ENCODE measurements at regions not wholly inside any gene's neighbourhood (a gene's known extent, or its start where the extent isn't known, plus 50 kb on each side); places are given as distances from the start of the nearest gene placed in this dataset.
A peak's percentile ranks its signal among the peaks of the same experiment; 100 is the strongest.

DNA sequence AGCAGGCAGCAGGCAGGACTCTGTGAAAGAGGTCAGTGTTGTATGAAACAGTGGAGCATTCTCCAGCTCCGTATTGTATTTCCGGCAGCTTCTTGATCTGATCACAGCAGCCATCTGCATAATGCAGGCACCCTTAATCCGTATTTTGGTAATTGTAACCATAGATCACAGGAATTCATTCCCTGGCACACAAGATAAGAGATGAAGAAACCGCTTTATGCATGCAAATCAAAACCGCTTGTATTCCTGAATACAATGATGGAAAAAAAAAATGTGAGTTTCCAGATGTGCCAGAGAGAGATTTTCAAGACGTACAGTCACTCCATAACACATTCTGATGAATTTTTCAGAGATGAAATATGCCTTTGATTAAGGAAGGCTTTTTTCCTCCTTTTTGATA is 221.3 kb downstream of the ACKR3 start:
- H3K27ac ChIP-seq (ENCODE audit: low read depth, low read length), result no peak overlapping the region
- H3K4me3 ChIP-seq (ENCODE audit: low read depth, low read length), result no peak overlapping the region
- no peak overlapping the region for H3K9ac ChIP-seq (ENCODE audit: low read length)
- peaks cover 10% of the 10 kb centered on the region for H3K79me1 ChIP-seq (ENCODE audit: low read length)
- no peak overlapping the region for H4K8ac ChIP-seq (ENCODE audit: low read depth, low read length)
- H4K12ac ChIP-seq (ENCODE audit: low read depth, low read length), result no peak overlapping the region
- H2BK5ac ChIP-seq (ENCODE audit: low read depth, low read length, poor library complexity), result no peak overlapping the region
- H2AK5ac ChIP-seq (ENCODE audit: low read length), result no peak overlapping the region
- no peak overlapping the region for H3K23ac ChIP-seq (ENCODE audit: low read length)
- peaks cover 2% of the 10 kb centered on the region for H3K9me3 ChIP-seq (ENCODE audit: insufficient read depth, low read depth, low read length)
- no peak overlapping the region for H3K4me2 ChIP-seq (ENCODE audit: low read length)
- H2AFZ ChIP-seq (ENCODE audit: insufficient read depth, low read length, poor library complexity), result no peak overlapping the region
- no peak for DNase-seq
- no peak overlapping the region for H2BK12ac ChIP-seq (ENCODE audit: low read length)
- H2BK120ac ChIP-seq (ENCODE audit: insufficient read depth, low read length, poor library complexity), result no peak overlapping the region
- WGBS (ENCODE audit: extremely low coverage, insufficient coverage, insufficient read length), result no CpG with 5 or more reads among the region's 6 CpGs
- H3K14ac ChIP-seq (ENCODE audit: low read length), result no peak overlapping the region
- peaks cover 0 to 2% of the 10 kb centered on the region in 2 experiments for H3K36me3 ChIP-seq (ENCODE audit: control insufficient read depth in 1 of 2, insufficient read depth in 2 of 2, low read length in 2 of 2)
- H3K18ac ChIP-seq (ENCODE audit: low read length), result no peak overlapping the region
- no peak overlapping the region for H3K4ac ChIP-seq (ENCODE audit: low read depth, low read length)
- H3K4me1 ChIP-seq (ENCODE audit: control insufficient read depth in 1 of 2, insufficient read depth in 2 of 2, low read length in 2 of 2), result peaks cover 3 to 4% of the 10 kb centered on the region in 2 experiments
- H3K27me3 ChIP-seq (ENCODE audit: insufficient read depth, low read length), result no peaks in the 10 kb centered on the region
- H3K79me2 ChIP-seq (ENCODE audit: control insufficient read depth, insufficient read depth, low read length, poor library complexity), result no peaks in the 10 kb centered on the region
- peak overlapping the region; percentile 17 for H4K91ac ChIP-seq (ENCODE audit: low read depth, low read length)

DNA sequence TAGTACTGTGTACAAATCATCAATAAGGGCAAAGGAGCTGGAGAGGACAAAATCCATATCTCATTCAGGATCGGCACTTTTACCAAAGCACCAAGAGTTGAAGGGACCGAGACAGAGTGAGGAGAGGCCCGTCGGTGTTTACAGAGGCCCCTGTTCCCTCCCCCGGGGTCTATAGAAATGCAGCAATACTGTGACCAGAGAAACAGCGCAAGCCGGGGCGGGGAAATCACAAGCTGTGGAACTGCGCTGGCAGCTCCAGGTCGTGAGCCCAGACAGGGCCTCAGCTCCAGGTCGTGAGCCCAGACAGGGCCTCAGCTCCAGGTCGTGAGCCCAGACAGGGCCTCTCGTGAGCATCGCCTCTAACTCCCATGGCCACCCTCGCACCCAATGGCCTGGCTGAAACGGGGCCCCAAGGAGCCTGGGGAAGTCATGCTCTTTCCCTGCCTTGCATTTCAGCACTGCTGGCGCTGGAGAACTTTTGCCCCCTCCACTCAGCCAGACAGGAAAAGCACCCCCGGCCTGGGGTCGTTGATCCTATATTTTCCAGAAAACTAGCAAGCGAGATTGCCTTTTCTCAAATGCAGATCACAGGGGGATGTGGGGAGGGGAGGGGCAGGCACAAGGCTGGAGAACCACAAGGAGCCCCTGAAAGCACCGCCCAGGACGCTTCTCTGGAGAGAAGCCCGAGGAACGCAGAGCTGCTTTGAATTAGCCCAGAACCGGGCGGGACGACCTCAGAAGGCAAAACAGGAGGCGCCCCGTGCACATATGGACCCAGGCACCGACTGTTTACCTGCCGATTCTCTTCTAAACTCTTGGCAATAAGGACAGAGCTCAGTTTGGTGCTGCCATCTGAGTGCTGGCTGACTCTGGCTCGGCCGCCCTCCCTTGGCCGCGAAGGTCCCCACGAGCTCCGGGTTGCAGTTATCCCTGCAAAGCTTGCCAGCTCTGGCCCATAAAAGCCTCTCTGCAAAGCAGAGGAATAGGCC is 223.7 kb downstream of the ACKR3 start:
- Histone ChIP-seq H4K12ac (ENCODE audit: low read depth, low read length) (no peak overlapping the region), H2AK5ac (ENCODE audit: low read length) (peak overlapping the region; percentile 49), H3K14ac (ENCODE audit: low read length) (peak overlapping the region; percentile 69), H3K23ac (ENCODE audit: low read length) (no peak overlapping the region), H4K8ac (ENCODE audit: low read depth, low read length) (peak overlapping the region; percentile 23), H2BK12ac (ENCODE audit: low read length) (peak overlapping the region; percentile 65), H3K79me1 (ENCODE audit: low read length) (peaks cover 4% of the 10 kb centered on the region), H2BK5ac (ENCODE audit: low read depth, low read length, poor library complexity) (no peak overlapping the region), H2AFZ (ENCODE audit: insufficient read depth, low read length, poor library complexity) (no peak overlapping the region), H3K27me3 (ENCODE audit: insufficient read depth, low read length) (no peaks in the 10 kb centered on the region), H3K27ac (ENCODE audit: low read depth, low read length) (no peak overlapping the region), H3K18ac (ENCODE audit: low read length) (peak overlapping the region; percentile 36), H2BK120ac (ENCODE audit: insufficient read depth, low read length, poor library complexity) (peak overlapping the region; percentile 43), H3K9ac (ENCODE audit: low read length) (no peak overlapping the region), H4K91ac (ENCODE audit: low read depth, low read length) (no peak overlapping the region), H3K79me2 (ENCODE audit: control insufficient read depth, insufficient read depth, low read length, poor library complexity) (no peaks in the 10 kb centered on the region), H3K4ac (ENCODE audit: low read depth, low read length) (peak overlapping the region; percentile 50), H3K4me2 (ENCODE audit: low read length) (no peak overlapping the region), H3K36me3 (ENCODE audit: control insufficient read depth in 1 of 2, insufficient read depth in 2 of 2, low read length in 2 of 2) (peaks cover 0 to 2% of the 10 kb centered on the region in 2 experiments), H3K4me3 (ENCODE audit: low read depth, low read length) (no peak overlapping the region), H3K4me1 (ENCODE audit: control insufficient read depth in 1 of 2, insufficient read depth in 2 of 2, low read length in 2 of 2) (peaks cover 2 to 3% of the 10 kb centered on the region in 2 experiments), H3K9me3 (ENCODE audit: insufficient read depth, low read depth, low read length) (no peaks in the 10 kb centered on the region)
- DNase-seq, result no peak
- no CpG with 5 or more reads among the region's 37 CpGs for WGBS (ENCODE audit: extremely low coverage, insufficient coverage, insufficient read length)

DNA sequence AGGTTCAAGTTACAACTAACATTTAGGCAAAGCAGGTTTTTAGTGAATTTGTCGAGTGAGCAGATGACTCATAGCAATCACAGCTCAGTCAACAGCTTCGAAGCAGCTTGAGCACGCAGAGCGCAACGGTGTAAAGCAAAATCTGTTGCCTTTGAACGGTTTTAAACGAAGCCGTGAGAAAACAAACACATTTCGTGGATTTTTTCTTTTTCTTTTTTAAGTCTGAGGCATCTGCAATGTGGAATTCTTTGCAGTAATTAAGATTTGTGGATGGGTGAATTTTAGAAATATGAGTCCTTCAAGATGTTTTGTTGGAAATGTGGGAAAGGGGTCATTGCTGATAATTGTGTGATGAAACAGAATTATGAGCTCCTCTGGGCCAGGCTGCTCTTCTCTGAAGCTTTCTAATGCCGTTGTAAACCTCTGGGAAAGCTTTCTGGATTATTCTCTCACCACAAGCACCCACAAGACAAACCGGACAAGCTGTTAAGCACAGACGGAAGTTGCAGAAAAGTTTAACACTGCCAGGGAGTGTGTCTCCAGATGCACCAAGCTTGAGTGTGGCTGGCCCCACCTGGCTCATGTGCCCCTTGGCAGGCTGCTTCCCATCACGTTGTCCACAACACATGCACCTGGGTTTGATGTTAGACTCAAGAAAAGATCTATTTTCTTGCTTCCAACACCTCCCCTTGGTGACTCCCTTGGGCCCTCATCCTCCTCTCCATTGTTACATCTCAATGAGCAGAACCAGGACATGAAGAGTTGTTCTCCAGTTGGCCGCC is 224.7 kb downstream of the ACKR3 start:
- peaks cover 2 to 3% of the 10 kb centered on the region in 2 experiments for H3K4me1 ChIP-seq (ENCODE audit: control insufficient read depth in 1 of 2, insufficient read depth in 2 of 2, low read length in 2 of 2)
- DNase-seq, result peak in 1 of 2 donors; percentile 67
- no peak overlapping the region for H3K4me3 ChIP-seq (ENCODE audit: low read depth, low read length)
- no peak overlapping the region for H3K27ac ChIP-seq (ENCODE audit: low read depth, low read length)
- peak overlapping the region; percentile 18 for H3K9ac ChIP-seq (ENCODE audit: low read length)
- H3K27me3 ChIP-seq (ENCODE audit: insufficient read depth, low read length), result no peaks in the 10 kb centered on the region
- H3K9me3 ChIP-seq (ENCODE audit: insufficient read depth, low read depth, low read length), result no peaks in the 10 kb centered on the region
- H3K36me3 ChIP-seq (ENCODE audit: control insufficient read depth in 1 of 2, insufficient read depth in 2 of 2, low read length in 2 of 2), result peaks cover 0 to 2% of the 10 kb centered on the region in 2 experiments
- H4K12ac ChIP-seq (ENCODE audit: low read depth, low read length), result no peak overlapping the region
- H3K18ac ChIP-seq (ENCODE audit: low read length), result no peak overlapping the region
- no peak overlapping the region for H2AK5ac ChIP-seq (ENCODE audit: low read length)
- H4K8ac ChIP-seq (ENCODE audit: low read depth, low read length), result no peak overlapping the region
- H3K4ac ChIP-seq (ENCODE audit: low read depth, low read length), result no peak overlapping the region
- no peak overlapping the region for H2BK12ac ChIP-seq (ENCODE audit: low read length)
- H3K79me1 ChIP-seq (ENCODE audit: low read length), result peaks cover 4% of the 10 kb centered on the region
- no peak overlapping the region for H2BK5ac ChIP-seq (ENCODE audit: low read depth, low read length, poor library complexity)
- no peak overlapping the region for H3K4me2 ChIP-seq (ENCODE audit: low read length)
- no peak overlapping the region for H2AFZ ChIP-seq (ENCODE audit: insufficient read depth, low read length, poor library complexity)
- no CpG with 5 or more reads among the region's 14 CpGs for WGBS (ENCODE audit: extremely low coverage, insufficient coverage, insufficient read length)
- H2BK120ac ChIP-seq (ENCODE audit: insufficient read depth, low read length, poor library complexity), result no peak overlapping the region
- H3K14ac ChIP-seq (ENCODE audit: low read length), result no peak overlapping the region
- no peaks in the 10 kb centered on the region for H3K79me2 ChIP-seq (ENCODE audit: control insufficient read depth, insufficient read depth, low read length, poor library complexity)
- no peak overlapping the region for H3K23ac ChIP-seq (ENCODE audit: low read length)
- H4K91ac ChIP-seq (ENCODE audit: low read depth, low read length), result no peak overlapping the region

DNA sequence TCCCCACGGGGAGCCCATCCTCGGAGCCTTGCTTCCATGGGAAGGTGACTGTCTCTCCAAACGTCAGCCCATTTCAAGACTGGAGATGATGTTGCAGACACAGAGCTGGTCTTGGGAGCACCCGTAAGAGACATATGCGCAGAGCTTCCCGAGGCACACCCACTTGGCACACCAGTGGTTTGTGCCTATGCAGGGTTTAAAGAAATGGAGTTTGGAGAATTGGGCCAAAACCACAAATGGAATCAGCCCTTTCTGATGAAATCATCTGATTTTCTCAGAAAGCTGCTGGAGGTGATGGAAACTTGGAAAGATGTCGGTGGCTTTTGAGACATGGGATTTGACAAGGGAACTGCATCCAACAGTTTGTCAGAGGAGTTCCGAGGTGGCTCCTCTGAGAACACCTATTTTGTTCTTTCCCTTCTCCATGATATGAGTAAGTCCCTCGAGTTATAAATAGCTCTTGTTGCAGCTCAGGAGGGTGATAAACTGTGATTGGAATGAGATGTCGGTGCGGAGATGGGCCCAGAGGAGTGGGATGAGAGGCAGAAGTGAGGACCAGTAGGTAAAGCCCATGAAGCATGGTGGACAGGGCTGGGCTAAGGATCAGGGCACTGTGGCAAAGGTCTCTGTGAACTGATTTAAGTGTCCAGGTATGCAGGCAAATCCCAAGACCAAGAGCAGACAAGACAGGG is 225.7 kb downstream of the ACKR3 start:
- WGBS (ENCODE audit: extremely low coverage, insufficient coverage, insufficient read length), result no CpG with 5 or more reads among the region's 11 CpGs

More for the DNA sequence above, 225.7 kb downstream of the ACKR3 start:
- no peak overlapping the region for H2BK120ac ChIP-seq (ENCODE audit: insufficient read depth, low read length, poor library complexity)
- no peak overlapping the region for H3K23ac ChIP-seq (ENCODE audit: low read length)
- DNase-seq, result no peak
- H2BK5ac ChIP-seq (ENCODE audit: low read depth, low read length, poor library complexity), result no peak overlapping the region
- no peak overlapping the region for H3K4me2 ChIP-seq (ENCODE audit: low read length)
- H3K27me3 ChIP-seq (ENCODE audit: insufficient read depth, low read length), result no peaks in the 10 kb centered on the region
- no peak overlapping the region for H3K27ac ChIP-seq (ENCODE audit: low read depth, low read length)
- H2BK12ac ChIP-seq (ENCODE audit: low read length), result peak overlapping the region; percentile 9
- H3K79me2 ChIP-seq (ENCODE audit: control insufficient read depth, insufficient read depth, low read length, poor library complexity), result no peaks in the 10 kb centered on the region
- no peak overlapping the region for H4K91ac ChIP-seq (ENCODE audit: low read depth, low read length)
- H3K9me3 ChIP-seq (ENCODE audit: insufficient read depth, low read depth, low read length), result no peaks in the 10 kb centered on the region
- H3K14ac ChIP-seq (ENCODE audit: low read length), result peak overlapping the region; percentile 37
- no peak overlapping the region for H2AFZ ChIP-seq (ENCODE audit: insufficient read depth, low read length, poor library complexity)
- no peak overlapping the region for H3K9ac ChIP-seq (ENCODE audit: low read length)
- no peak overlapping the region for H4K8ac ChIP-seq (ENCODE audit: low read depth, low read length)
- H4K12ac ChIP-seq (ENCODE audit: low read depth, low read length), result peak overlapping the region; percentile 51
- no peak overlapping the region for H3K18ac ChIP-seq (ENCODE audit: low read length)
- no peak overlapping the region for H2AK5ac ChIP-seq (ENCODE audit: low read length)
- H3K4me1 ChIP-seq (ENCODE audit: control insufficient read depth in 1 of 2, insufficient read depth in 2 of 2, low read length in 2 of 2), result peaks cover 2 to 3% of the 10 kb centered on the region in 2 experiments
- H3K4ac ChIP-seq (ENCODE audit: low read depth, low read length), result no peak overlapping the region
- H3K4me3 ChIP-seq (ENCODE audit: low read depth, low read length), result no peak overlapping the region
- H3K36me3 ChIP-seq (ENCODE audit: control insufficient read depth in 1 of 2, insufficient read depth in 2 of 2, low read length in 2 of 2), result no peaks in the 10 kb centered on the region
- H3K79me1 ChIP-seq (ENCODE audit: low read length), result peaks cover 4% of the 10 kb centered on the region
